ENCODE measurements at regions not wholly inside any gene's neighbourhood (a gene's known extent, or its start where the extent isn't known, plus 50 kb on each side); places are given as distances from the start of the nearest gene placed in this dataset.

DNA sequence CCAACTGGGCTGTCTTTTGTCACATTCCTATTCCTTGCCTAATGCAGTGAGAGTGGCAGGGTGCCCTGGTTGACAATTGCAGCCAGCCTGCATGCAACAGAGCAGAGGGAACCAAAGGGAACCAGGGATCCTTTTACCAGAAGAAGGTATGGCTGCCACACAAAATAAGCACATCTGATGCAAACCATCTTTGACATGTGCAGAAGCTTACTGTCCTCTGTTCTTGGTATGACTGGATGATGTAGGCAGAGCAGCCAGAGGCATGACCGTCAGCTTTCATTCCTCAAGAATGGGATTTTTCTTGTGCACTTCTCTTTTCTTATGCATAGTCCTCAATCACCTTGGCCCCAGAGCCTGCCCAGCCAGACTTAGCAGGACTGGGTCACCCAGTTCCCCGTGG, 116.1 kb downstream of the UQCRFS1 start:
- DNase-seq (ENCODE audit: low read depth in 2 of 2) = no peak

DNA sequence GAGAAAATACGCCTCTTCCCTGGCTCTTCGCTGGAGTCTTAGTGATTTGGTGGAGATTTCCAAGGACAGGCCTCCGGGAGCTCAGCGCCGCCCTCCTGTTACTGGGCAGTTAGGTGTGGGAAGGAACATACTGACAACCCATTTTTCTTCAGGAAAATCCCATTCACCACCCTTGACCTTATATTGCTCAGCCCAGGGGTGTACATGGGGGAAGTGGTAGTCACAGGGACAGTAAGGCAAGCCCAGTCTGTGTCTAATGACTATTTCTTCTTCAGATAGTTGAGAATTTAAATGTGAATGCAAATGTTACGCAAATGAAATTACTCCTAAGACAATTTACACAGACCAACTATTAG, 119.4 kb downstream of the UQCRFS1 start:
- DNase-seq (ENCODE audit: low read depth in 2 of 2) = no peak

DNA sequence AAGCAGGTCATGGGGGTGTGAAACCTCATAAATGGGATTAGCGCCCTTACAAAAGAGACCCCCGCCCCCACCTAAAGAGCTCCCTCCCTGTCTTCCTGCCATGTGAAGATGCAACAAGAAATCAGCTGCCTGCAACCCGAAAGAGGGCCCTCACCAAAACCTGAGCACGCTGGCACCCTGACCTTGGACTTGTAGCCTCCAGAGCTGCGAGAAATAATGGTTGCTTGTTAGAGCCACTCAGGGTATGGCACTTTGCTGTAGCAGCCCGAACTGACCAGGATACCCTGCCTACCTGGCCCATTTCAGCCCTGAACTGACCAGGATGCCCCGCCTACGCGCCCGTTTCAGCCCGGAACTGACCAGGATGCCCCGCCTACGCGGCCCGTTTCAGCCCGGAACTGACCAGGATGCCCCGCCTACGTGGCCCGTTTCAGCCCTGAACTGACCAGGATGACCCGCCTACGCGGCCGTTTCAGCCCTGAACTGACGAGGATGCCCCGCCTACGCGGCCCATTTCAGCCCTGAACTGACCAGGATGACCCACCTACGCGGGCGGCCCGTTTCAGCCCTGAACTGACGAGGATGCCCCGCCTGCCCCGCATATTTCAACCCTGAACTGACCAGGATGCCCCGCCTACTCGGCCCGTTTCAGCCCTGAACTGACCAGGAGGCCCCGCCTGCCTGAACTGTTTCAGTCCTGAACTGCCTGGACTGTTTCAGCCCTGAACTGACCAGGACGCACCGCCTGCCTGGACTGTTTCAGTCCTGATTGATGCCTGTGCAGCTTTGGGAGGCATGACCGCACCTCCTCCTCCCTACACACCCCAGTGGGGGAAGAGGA, 120.0 kb downstream of the UQCRFS1 start:
- DNase-seq (ENCODE audit: low read depth in 2 of 2) = no peak

DNA sequence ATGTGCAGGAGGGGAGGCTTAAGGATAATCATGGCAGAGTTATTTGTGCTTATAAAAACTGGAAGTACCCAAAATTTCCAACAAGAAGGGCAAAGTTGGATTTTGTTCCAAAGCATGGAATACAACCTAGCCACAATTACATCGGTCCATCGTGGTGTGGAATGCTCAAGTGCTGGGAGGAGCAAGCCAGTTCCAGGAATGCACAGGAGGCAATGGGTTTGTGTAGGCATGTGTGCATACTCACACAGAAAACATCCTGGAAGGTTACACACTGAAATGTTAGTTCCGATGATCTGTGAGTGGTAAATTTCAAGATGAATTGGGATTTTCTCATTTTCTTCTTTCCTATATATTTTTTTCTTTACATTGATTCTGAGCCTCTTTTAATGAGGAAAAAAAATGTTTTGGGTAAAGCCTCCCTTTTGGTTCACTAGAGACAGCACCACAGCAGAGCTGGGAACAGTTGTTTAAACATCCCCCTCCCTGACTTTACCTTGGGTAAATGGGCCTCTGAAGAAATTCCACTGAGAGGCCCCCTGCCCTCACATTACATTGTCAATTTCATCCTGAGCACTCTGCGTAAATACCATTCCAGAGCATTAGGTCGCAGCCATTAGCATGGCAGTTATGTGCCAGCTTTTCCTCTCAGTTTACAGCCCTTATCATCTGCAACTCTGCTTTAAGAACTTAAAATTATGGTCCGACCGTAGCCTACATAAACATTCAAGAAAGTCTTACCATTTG, 122.0 kb downstream of the UQCRFS1 start:
- no peak for DNase-seq (ENCODE audit: low read depth in 2 of 2)

GRCh38 chr19:29089315-29089870, 123.6 kb downstream of the UQCRFS1 start:
- no peak for DNase-seq (ENCODE audit: low read depth in 2 of 2)

- DNase-seq (ENCODE audit: low read depth in 2 of 2) = no peak
Measured at GRCh38 chr19:29088761-29089160, 124.2 kb downstream of the UQCRFS1 start.

DNA sequence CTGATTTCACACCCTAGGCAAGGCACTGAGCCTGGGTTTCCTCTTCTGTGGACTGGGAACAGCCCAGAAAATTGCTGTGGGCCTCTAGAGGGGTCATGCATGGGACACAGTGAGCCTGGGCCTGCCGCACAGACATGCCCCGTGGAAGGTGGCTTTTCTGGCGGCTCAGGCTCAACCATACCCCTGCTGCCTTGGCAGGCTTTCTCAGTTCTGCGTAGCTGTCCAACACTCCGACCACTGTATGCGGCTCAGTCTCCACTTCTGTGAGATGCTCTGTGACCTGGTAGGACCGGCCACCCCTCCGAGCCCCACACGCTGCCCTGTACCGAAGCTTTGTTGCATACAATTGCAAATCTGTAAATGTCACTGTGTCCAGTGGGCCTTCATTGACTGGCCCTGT, 126.3 kb downstream of the UQCRFS1 start:
- DNase-seq (ENCODE audit: low read depth in 2 of 2) = no peak

DNA sequence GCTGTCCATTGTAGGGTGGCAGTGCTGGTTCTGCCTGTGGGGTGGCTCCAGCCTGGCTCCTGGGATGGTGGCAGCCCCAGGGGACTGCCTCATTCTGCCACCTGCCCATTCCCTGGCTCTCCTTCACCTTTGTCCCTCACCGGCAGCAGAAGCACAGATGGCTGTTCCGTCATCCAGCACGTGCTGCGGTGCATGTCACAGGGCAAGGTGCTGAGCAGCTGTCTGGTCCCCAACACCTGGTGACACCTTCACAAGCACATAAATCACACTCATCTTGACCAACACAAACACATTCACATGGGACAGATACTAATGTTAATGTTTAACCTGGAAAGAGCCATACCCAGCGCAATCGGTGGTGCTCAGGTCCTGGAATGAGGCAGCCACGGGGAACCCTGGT, 126.8 kb downstream of the UQCRFS1 start:
- DNase-seq (ENCODE audit: low read depth in 2 of 2) = no peak

DNA sequence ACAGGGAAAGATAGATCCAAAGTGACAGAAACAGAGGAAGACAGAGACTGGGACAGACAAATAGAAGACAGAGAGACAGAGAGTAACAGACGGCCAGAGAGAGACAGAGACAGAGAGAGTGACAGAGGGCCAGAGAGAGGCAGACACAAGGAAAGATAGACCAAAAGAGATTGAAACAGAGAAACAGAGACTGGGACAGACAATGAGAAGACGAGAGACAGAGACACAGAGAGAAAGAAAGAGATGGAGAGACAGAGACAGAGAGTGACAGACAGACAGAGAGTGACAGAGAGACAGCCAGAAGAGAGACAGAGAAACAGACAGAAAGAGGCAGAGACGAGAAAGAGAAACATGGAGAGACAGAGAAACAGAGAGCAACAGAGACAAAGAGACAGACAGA, 127.3 kb downstream of the UQCRFS1 start:
- DNase-seq (ENCODE audit: low read depth in 2 of 2) = no peak

GRCh38 chr19:29085206-29085605, 127.7 kb downstream of the UQCRFS1 start:
- DNase-seq (ENCODE audit: low read depth in 2 of 2) = no peak

DNA sequence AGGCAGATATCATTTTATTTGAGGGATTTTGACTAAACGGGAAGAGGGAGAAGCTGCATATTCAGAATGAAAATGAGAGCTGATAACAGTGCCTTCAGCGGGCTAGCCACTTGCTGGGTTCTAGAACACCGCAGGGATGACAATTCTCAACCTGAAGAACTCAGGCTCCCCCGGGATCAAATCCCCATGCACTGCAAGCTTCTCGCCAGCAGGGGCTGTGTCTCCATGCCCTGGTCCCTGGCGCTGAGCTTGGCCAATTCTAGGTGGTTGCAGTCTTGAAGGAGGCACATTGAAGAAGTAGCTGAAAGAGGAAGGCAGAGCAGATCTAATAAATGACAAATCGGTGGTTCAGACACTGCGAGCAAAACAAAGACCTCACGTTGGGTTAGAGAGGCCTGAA, 128.7 kb downstream of the UQCRFS1 start:
- DNase-seq (ENCODE audit: low read depth in 2 of 2) = no peak

- DNase-seq (ENCODE audit: low read depth in 2 of 2) = no peak
Measured at GRCh38 chr19:29083863-29084262, 129.1 kb downstream of the UQCRFS1 start.

DNA sequence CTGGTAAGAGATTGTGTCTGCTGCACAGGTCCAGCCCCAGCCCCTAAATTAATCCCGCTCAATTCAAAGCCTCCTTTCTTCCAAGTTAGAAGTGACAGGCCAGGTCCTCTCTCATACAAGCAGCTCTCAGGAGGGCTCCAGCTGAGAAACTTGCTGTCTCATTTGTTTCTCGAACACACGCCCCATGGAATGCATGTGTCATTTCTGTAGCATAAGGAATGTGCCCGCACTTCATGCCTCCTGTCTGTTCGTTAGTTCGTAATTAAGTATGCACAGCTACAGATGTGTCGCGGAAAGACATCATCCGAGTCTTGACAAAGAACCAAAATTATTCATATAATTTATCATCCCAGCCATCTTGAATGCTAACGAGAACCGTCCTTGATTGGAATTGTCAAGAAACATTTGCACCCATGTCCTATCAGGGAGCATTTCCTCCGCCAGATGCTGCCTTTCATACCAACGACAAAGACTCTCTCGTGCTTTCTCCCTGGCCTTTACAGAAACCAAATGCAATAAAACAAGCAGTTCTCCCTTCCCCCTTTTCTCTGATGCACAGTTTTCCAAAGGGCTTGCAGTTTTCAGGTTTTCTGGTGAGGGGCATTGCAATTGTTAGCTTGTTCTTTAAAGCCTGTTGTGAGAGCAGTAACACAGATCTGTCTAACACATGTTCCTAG, 133.5 kb downstream of the UQCRFS1 start:
- DNase-seq (ENCODE audit: low read depth in 2 of 2) = no peak

DNA sequence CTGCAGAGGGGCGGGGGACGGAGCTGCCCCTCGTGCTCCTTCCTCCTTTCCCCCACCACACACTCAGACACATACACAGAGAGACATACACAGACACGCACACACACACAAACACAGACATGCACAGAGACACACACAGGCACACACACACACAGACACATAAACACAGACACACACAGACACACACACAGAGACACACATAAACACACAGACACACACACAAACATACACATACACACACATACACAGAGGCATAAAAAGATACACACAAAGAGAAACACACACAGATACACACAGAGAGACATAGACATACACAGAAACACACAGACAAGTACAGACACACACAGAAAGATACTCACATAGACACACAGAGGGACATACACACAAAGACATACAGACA, 136.0 kb downstream of the UQCRFS1 start:
- DNase-seq (ENCODE audit: low read depth in 2 of 2) = no peak

GRCh38 chr19:29076161-29076560, 136.8 kb downstream of the UQCRFS1 start:
- no peak for DNase-seq (ENCODE audit: low read depth in 2 of 2)

- no peak for DNase-seq (ENCODE audit: low read depth in 2 of 2)
Measured at GRCh38 chr19:29075149-29075548, 137.8 kb downstream of the UQCRFS1 start.

- no peak for DNase-seq (ENCODE audit: low read depth in 2 of 2)
Measured at GRCh38 chr19:29074579-29074978, 138.4 kb downstream of the UQCRFS1 start.

GRCh38 chr19:29067831-29068230, 145.1 kb downstream of the UQCRFS1 start:
- DNase-seq (ENCODE audit: low read depth in 2 of 2) = no peak

GRCh38 chr19:29062475-29063435, 150.2 kb downstream of the UQCRFS1 start:
- DNase-seq (ENCODE audit: low read depth in 2 of 2) = no peak

GRCh38 chr19:29060813-29061364, 152.1 kb downstream of the UQCRFS1 start:
- DNase-seq (ENCODE audit: low read depth in 2 of 2) = no peak

- DNase-seq (ENCODE audit: low read depth in 2 of 2) = no peak
Measured at GRCh38 chr19:29056535-29056934, 156.4 kb downstream of the UQCRFS1 start.
